SK-N-MC (cell line): ENCODE measurements at regions not wholly inside any gene's neighbourhood (a gene's known extent, or its start where the extent isn't known, plus 50 kb on each side); places are given as distances from the start of the nearest gene placed in this dataset.
A peak's percentile ranks its signal among the peaks of the same experiment; 100 is the strongest.

Experiments used
- DNase-seq: peaks from one replicate; pipeline ENCODE4 v3.0.0-alpha.2; 2011; ENCODE audit warnings: low read depth, low spot score
- H3K27ac ChIP-seq: fragments of 200-600 bp; sonication (generic); 2 replicates; pipeline ENCODE4 v1.5.1; 2016; ENCODE audit warnings: mixed run types
- H3K36me3 ChIP-seq: fragments of 200-600 bp; sonication (generic); 2 replicates; pipeline ENCODE4 v1.6.1; 2017; ENCODE audit warnings: antibody characterized with exemption, low read length, mixed read lengths; ENCODE audit not compliant: insufficient read depth
- H3K4me3 ChIP-seq: fragments of 200-600 bp; sonication (generic); 2 replicates; pipeline ENCODE4 v1.5.1; 2016
- H3K9ac ChIP-seq: fragments of 200-600 bp; sonication (generic); 2 replicates; pipeline ENCODE4 v1.8.0; 2017; ENCODE audit warnings: mixed run types, mixed read lengths; ENCODE audit not compliant: insufficient read length
- H3K9me3 ChIP-seq: fragments of 200-600 bp; sonication (generic); 2 replicates; pipeline ENCODE4 v1.6.1; 2017; ENCODE audit warnings: low read depth, mild to moderate bottlenecking, antibody characterized with exemption, low read length, moderate library complexity, mixed read lengths
- EZH2 ChIP-seq: fragments of 200-600 bp; sonication (generic); IDR thresholded peaks from one replicate; pipeline ENCODE4 v1.6.1; 2017; ENCODE audit warnings: antibody characterized with exemption
- FOXP2 ChIP-seq: optimal IDR thresholded peaks from 2 replicates; pipeline ENCODE3; 2011; ENCODE audit warnings: mild to moderate bottlenecking, moderate library complexity; ENCODE audit not compliant: insufficient read depth; ENCODE audit errors: extremely low read length, control extremely low read depth
- POLR2AphosphoS5 ChIP-seq: IDR thresholded peaks from 2 replicates; pipeline ENCODE4 v1.6.1; 2012; ENCODE audit warnings: mild to moderate bottlenecking, low read depth, low read length, borderline replicate concordance

- no peak for DNase-seq
- no peak for TF ChIP-seq EZH2
- TF ChIP-seq FOXP2, result no peak
- peak overlapping the region; percentile 89 for H3K27ac ChIP-seq
- H3K4me3 ChIP-seq, result peak overlapping the region; percentile 74
- H3K9me3 ChIP-seq, result no peaks in the 10 kb centered on the region
- H3K9ac ChIP-seq, result peak overlapping the region; percentile 22
- H3K36me3 ChIP-seq, result no peaks in the 10 kb centered on the region
Observed at GRCh38 chr6:37103169-37104039, 66.5 kb upstream of the PIM1 start.

GRCh38 chr6:37104824-37105147 is 65.2 kb upstream of the PIM1 start:
- H3K9me3 ChIP-seq, result no peaks in the 10 kb centered on the region
- H3K27ac ChIP-seq, result no peak overlapping the region
- no peak overlapping the region for H3K4me3 ChIP-seq
- no peak for DNase-seq
- TF ChIP-seq FOXP2 (no peak), EZH2 (no peak), POLR2AphosphoS5 (no peak)
- no peak overlapping the region for H3K9ac ChIP-seq
- no peaks in the 10 kb centered on the region for H3K36me3 ChIP-seq

GRCh38 chr6:37105148-37106050 is 64.6 kb upstream of the PIM1 start:
- no peak for DNase-seq
- H3K36me3 ChIP-seq, result no peaks in the 10 kb centered on the region
- no peaks in the 10 kb centered on the region for H3K9me3 ChIP-seq
- H3K4me3 ChIP-seq, result no peak overlapping the region
- H3K9ac ChIP-seq, result no peak overlapping the region
- TF ChIP-seq FOXP2 (no peak), POLR2AphosphoS5 (no peak), EZH2 (no peak)
- no peak overlapping the region for H3K27ac ChIP-seq

- Histone ChIP-seq H3K4me3 (no peak overlapping the region), H3K9ac (no peak overlapping the region), H3K9me3 (no peaks in the 10 kb centered on the region), H3K36me3 (no peaks in the 10 kb centered on the region), H3K27ac (no peak overlapping the region)
- TF ChIP-seq EZH2, result no peak
- TF ChIP-seq POLR2AphosphoS5, result no peak
- no peak for TF ChIP-seq FOXP2
- no peak for DNase-seq
Observed at GRCh38 chr6:37106051-37106363, 63.9 kb upstream of the PIM1 start.

- H3K36me3 ChIP-seq, result no peaks in the 10 kb centered on the region
- H3K9ac ChIP-seq, result no peak overlapping the region
- H3K27ac ChIP-seq, result no peak overlapping the region
- no peaks in the 10 kb centered on the region for H3K9me3 ChIP-seq
- H3K4me3 ChIP-seq, result no peak overlapping the region
- no peak for DNase-seq
- TF ChIP-seq FOXP2, result no peak
- TF ChIP-seq POLR2AphosphoS5, result no peak
- no peak for TF ChIP-seq EZH2
Observed at GRCh38 chr6:37106554-37106953, 63.4 kb upstream of the PIM1 start.

GRCh38 chr6:37106982-37107491 is 62.9 kb upstream of the PIM1 start:
- H3K4me3 ChIP-seq, result no peak overlapping the region
- no peak overlapping the region for H3K9ac ChIP-seq
- H3K27ac ChIP-seq, result no peak overlapping the region; the same call in 1 of the 2 replicates
- no peaks in the 10 kb centered on the region for H3K9me3 ChIP-seq
- DNase-seq, result no peak
- TF ChIP-seq FOXP2 (no peak), POLR2AphosphoS5 (no peak), EZH2 (no peak)
- no peaks in the 10 kb centered on the region for H3K36me3 ChIP-seq

GRCh38 chr6:37109714-37110499 is 60.0 kb upstream of the PIM1 start:
- H3K4me3 ChIP-seq, result peak overlapping the region; percentile 44
- H3K9ac ChIP-seq, result no peak overlapping the region
- DNase-seq, result no peak
- H3K36me3 ChIP-seq, result no peaks in the 10 kb centered on the region
- H3K9me3 ChIP-seq, result no peaks in the 10 kb centered on the region
- no peak for TF ChIP-seq EZH2
- no peak for TF ChIP-seq FOXP2
- TF ChIP-seq POLR2AphosphoS5, result no peak
- peak overlapping the region; percentile 69 for H3K27ac ChIP-seq
